ENCODE measurements at regions not wholly inside any gene's neighbourhood (a gene's known extent, or its start where the extent isn't known, plus 50 kb on each side); places are given as distances from the start of the nearest gene placed in this dataset.
A peak's percentile ranks its signal among the peaks of the same experiment; 100 is the strongest.
"Not testable (repeated sequence)": the region's sequence is repeated elsewhere in the genome, so short reads cannot be mapped to it uniquely, and the experiment has no call there.

- peak; percentile 59 for DNase-seq
Measured at GRCh38 chr1:228669242-228669585, 66.1 kb upstream of the RHOU start.

- DNase-seq, result not testable (repeated sequence)
Measured at GRCh38 chr1:228681076-228681565, 54.2 kb upstream of the RHOU start.

- no peak for DNase-seq
Measured at GRCh38 chr1:228683428-228683827, 51.9 kb upstream of the RHOU start.

DNA sequence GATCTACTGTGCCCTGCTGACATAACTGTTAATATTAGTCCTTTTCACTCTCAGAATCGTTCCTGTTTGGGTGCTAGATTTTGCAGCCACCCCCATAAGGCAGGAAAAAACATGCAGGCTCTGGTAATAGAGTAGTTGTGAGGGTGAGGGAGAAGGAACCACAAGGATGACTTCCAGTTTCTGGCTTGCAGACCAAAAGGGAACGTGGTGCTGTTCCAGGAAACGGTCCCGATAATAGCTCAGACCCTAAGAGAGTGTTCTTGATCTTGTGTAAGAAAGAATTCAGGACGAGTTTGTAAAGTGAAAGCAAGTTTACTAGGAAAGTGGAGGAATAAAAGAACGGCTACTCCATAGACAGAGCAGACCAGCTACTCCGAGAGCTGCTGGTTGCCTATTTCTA is 50.7 kb upstream of the RHOU start:
- no peak for DNase-seq

DNA sequence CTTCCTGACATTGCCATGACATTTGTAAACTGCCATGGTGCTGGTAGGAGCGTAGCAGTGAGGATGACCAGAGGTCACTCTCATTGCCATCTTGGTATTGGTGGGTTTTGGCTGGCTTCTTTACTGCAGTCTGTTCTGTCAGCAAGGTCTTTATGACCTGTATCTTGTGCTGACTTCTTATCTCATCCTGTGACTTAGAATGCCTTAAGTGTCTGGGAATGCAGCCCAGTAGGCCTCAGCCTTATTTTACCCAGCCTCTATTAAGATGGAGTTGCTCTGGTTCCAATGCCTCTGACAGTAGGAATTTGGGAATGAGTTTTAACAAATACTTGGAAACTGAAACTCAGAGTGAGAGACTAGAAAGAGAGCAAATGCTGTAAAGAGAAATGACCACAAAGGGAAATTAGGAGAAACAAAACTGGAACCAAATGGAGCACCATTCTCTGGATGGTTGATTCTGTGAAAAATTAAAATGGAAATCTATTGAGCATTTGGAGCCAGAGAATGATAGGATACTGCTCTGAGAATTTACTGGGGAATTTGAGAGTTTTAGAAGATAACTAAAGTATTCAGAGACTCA is 50.1 kb upstream of the RHOU start:
- DNase-seq, result no peak
